A673 (cell line): ENCODE measurements at regions not wholly inside any gene's neighbourhood (a gene's known extent, or its start where the extent isn't known, plus 50 kb on each side); places are given as distances from the start of the nearest gene placed in this dataset.
A peak's percentile ranks its signal among the peaks of the same experiment; 100 is the strongest.

ENCODE experiments used
- BruUV-seq: library from RNA; stranded (reverse); fragments of 400-500 nt; replicated peaks from 2 replicates; lab custom pipeline; 2021; lab: Mats Ljungman, UMichigan
- CTCF ChIA-PET: fragments of 300-600 bp; sonication (Branson Sonifier 250); formaldehyde crosslinking; loops from one replicate; lab custom pipeline; 2022; ENCODE audit warnings: antibody characterized with exemption; lab: Charles Lee
- POLR2A ChIA-PET: fragments of 300-600 bp; sonication (Branson Sonifier 250); formaldehyde crosslinking; loops from one replicate; lab custom pipeline; 2022; ENCODE audit warnings: antibody characterized with exemption; ENCODE audit not compliant: low non-redundant PET; lab: Charles Lee
- DNase-seq: peaks from one replicate; pipeline ENCODE4 v3.0.0-alpha.2; 2015; ENCODE audit warnings: low spot score
- H3K27ac ChIP-seq: fragments of 200-600 bp; sonication (generic); 2 replicates; pipeline ENCODE4 v1.5.1; 2016; ENCODE audit warnings: mixed run types, low read depth, mild to moderate bottlenecking, mixed read lengths, antibody characterized with exemption, low read length; ENCODE audit not compliant: poor library complexity, severe bottlenecking
- H3K27me3 ChIP-seq: fragments of 200-600 bp; sonication (generic); replicated peaks from 2 replicates; pipeline ENCODE4 v1.6.1; 2017; ENCODE audit warnings: mixed run types, low read depth, mild to moderate bottlenecking, mixed read lengths, antibody characterized with exemption, low read length; ENCODE audit not compliant: insufficient read depth, poor library complexity
- H3K36me3 ChIP-seq: fragments of 200-600 bp; sonication (generic); 2 replicates; pipeline ENCODE4 v1.6.1; 2016; ENCODE audit warnings: mixed run types, mild to moderate bottlenecking, mixed read lengths, antibody characterized with exemption, low read length; ENCODE audit not compliant: insufficient read depth, poor library complexity, severe bottlenecking
- H3K4me1 ChIP-seq: fragments of 200-600 bp; sonication (generic); 2 replicates; pipeline ENCODE4 v1.6.1; 2017; ENCODE audit warnings: mixed run types, mild to moderate bottlenecking, mixed read lengths, antibody characterized with exemption, low read length; ENCODE audit not compliant: insufficient read depth, poor library complexity, severe bottlenecking
- H3K4me3 ChIP-seq: fragments of 200-600 bp; sonication (generic); 2 replicates; pipeline ENCODE4 v1.5.1; 2016; ENCODE audit warnings: low read depth, mixed run types, mild to moderate bottlenecking, mixed read lengths, low read length; ENCODE audit not compliant: poor library complexity, severe bottlenecking
- H3K9me3 ChIP-seq: fragments of 200-600 bp; sonication (generic); 2 replicates; pipeline ENCODE4 v1.6.1; 2016; ENCODE audit warnings: mixed run types, low read depth, mild to moderate bottlenecking, mixed read lengths, antibody characterized with exemption, low read length; ENCODE audit not compliant: poor library complexity, severe bottlenecking
- EZH2 ChIP-seq: fragments of 200-600 bp; sonication (generic); IDR thresholded peaks from 2 replicates; pipeline ENCODE4 v1.6.1; 2017; ENCODE audit warnings: borderline replicate concordance, low read depth, mild to moderate bottlenecking, mixed read lengths, antibody characterized with exemption, low read length; ENCODE audit not compliant: poor library complexity, severe bottlenecking
- intact Hi-C: fragments of 100-400 bp; cut with micrococcal nuclease; formaldehyde crosslinking; loops from one replicate; pipeline ENCODE4 v1.10.0; 2022; ENCODE audit not compliant: unreplicated experiment
- TF ChIP-seq, protein P1 (sequence below): fragments of 300-800, 200-600 bp; sonication (generic); conservative IDR thresholded peaks from 2 replicates; pipeline ENCODE4 v1.5.1; 2017; ENCODE audit warnings: low read depth, mild to moderate bottlenecking, antibody characterized with exemption, low read length, moderate library complexity, mixed read lengths

DNA sequence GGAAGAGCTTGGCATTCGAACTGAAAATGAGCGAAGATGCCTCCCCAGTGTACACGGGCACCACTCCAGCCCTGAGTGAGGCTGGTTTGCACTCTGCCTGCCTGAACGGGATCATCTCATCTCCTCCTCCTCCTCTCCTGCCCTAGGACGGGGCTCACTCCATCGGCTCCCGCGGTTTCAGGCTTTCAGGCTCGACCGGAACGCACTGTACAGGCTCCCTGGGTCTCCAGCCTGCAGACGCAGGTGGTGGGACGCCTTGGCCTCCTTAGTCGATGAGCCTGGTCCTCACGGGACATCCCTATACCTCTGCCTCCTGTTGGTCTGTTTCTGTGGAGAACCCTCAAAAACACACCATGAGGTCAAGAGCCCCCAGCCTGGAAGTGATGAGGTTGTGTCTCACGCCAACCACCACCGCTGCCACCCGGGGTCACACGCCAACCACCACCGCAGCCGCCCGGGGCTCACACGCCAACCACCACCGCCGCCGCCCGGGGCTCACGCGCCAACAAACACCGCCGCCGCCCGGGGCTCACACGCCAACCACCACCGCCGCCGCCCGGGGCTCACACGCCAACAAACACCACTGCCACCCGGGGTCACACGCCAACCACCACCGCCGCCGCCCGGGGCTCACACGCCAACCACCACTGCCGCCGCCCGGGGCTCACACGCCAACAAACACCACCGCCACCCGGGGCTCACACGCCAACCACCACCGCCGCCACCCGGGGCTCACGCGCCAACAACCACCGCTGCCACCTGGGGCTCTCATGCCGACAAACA, 56.3 kb downstream of the FOXL3 start:
- TF ChIP-seq, protein P1, sequence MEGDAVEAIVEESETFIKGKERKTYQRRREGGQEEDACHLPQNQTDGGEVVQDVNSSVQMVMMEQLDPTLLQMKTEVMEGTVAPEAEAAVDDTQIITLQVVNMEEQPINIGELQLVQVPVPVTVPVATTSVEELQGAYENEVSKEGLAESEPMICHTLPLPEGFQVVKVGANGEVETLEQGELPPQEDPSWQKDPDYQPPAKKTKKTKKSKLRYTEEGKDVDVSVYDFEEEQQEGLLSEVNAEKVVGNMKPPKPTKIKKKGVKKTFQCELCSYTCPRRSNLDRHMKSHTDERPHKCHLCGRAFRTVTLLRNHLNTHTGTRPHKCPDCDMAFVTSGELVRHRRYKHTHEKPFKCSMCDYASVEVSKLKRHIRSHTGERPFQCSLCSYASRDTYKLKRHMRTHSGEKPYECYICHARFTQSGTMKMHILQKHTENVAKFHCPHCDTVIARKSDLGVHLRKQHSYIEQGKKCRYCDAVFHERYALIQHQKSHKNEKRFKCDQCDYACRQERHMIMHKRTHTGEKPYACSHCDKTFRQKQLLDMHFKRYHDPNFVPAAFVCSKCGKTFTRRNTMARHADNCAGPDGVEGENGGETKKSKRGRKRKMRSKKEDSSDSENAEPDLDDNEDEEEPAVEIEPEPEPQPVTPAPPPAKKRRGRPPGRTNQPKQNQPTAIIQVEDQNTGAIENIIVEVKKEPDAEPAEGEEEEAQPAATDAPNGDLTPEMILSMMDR = no peak
- Histone ChIP-seq H3K36me3 (no peaks in the 10 kb centered on the region), H3K4me1 (peaks cover 13% of the 10 kb centered on the region), H3K9me3 (no peaks in the 10 kb centered on the region), H3K27ac (no peak overlapping the region), H3K27me3 (no peaks in the 10 kb centered on the region), H3K4me3 (no peak overlapping the region)
- POLR2A ChIA-PET = interaction anchor here (0.7 kb wide), 1 partner anchor 17 kb away, joined by 3 read pairs; no protein-coding TSS in a partner anchor
- intact Hi-C loops = no loop called here
- CTCF ChIA-PET = no interaction called here
- DNase-seq = no peak
- no TSS peak for BruUV-seq

DNA sequence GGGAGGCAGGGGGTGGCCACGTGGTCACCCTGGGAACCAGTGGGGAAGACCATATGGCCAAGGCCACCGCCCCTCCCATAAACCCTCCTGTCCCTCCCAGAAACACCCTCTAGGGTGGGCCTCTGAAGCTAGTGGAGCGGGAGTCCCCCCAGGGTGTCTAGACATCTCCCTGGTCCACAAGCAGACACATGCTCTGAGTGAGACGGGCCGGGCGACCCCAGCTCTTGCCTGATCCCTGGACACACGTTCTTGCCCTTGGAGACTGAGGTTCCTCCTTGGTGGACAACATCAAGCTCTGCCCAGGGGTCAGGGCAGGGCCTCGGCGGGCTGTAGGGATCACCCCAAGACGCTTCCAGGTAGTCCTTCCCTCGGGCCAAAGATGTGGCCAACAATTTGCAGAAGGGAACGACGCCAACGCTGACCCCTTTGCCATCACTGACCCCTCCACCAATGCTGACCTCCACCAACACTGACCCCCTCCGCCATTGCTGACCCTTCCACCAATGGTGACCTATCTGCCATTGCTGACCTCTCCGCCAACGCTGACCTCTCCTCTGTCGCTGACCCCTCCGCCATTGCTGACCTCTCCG, 57.1 kb downstream of the FOXL3 start:
- no peak for DNase-seq
- Histone ChIP-seq H3K27me3 (no peaks in the 10 kb centered on the region), H3K27ac (no peak overlapping the region), H3K4me3 (no peak overlapping the region), H3K4me1 (peaks cover 13% of the 10 kb centered on the region), H3K36me3 (no peaks in the 10 kb centered on the region), H3K9me3 (no peaks in the 10 kb centered on the region)
- intact Hi-C loops = no loop called here
- BruUV-seq = no TSS peak
- ChIA-PET POLR2A (no interaction called here), CTCF (no interaction called here)
- TF ChIP-seq, protein P1 = no peak

DNA sequence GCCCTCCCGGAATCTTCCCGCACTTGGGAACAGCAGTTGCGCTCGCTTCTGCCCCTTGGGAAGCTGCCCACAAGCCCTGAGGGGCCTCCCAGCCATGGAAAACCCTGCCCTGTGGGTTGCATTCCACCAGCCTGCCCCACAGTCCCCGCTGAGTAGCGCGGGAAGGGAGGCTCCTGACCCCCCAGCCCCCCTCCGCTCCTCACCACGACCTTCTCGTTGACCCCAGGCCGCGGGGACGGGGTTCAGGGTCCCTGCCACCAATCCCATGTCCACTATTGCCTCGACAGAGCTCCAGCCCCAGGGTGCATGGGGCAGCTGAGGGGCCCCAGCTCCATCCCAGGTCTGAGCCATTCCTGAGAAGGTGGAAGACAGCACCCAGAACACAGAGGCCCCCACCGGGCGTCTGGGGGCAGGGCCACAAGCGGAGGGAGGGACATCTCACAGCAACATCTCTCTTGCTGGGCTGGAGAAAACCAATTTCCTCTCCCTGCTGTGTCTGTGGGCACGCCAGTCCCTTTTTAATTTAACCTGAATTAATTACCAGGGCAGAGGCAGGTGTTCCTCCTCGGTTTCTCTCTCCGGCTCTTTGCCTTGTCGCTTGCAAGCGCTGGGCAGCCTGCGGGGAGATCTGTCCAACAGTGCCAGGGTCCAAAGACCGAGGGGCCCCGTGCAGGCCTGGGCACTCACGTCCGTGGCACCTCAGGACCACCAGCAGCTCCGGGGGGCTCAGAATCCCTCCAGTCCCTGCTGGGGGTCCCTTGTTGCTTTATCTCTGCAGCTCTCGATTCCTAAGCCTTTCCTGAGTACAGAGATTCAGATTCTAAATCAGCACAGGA, 57.9 kb downstream of the FOXL3 start:
- Histone ChIP-seq H3K27me3 (no peaks in the 10 kb centered on the region), H3K9me3 (no peaks in the 10 kb centered on the region), H3K4me1 (peaks cover 13% of the 10 kb centered on the region), H3K4me3 (no peak overlapping the region), H3K27ac (no peak overlapping the region), H3K36me3 (no peaks in the 10 kb centered on the region)
- intact Hi-C loops = no loop called here
- ChIA-PET CTCF (interaction anchor here (0.7 kb wide), 1 partner anchor 14 kb away, joined by 3 read pairs; no protein-coding TSS in a partner anchor), POLR2A (no interaction called here)
- TF ChIP-seq, protein P1 = no peak
- no peak for TF ChIP-seq EZH2
- DNase-seq = peak; percentile 56
- BruUV-seq = no TSS peak
